ENCODE measurements at regions not wholly inside any gene's neighbourhood (a gene's known extent, or its start where the extent isn't known, plus 50 kb on each side); places are given as distances from the start of the nearest gene placed in this dataset.

- DNase-seq (ENCODE audit: low read depth in 2 of 2): no peak
Measured at GRCh38 chr5:61686491-61687257, 354.6 kb downstream of the ZSWIM6 start.

DNA sequence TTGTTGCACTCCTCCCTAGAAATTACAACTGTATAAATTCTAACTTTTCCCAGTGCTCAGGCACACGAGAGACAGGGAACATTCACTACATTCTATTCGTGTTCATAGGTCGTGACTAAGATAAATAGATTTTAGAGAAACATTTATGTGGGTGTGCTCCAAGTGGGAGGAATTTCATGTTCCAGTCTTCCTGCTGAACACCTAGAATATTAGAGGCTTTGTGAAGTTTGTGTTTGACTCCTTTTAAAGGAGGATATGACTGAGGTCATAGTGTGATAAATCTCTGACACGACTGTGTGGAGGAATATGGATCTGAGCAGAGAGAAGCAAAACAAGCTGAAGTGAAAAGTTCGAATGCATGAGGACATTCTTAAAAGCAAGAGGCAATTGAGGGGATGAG lies 355.3 kb downstream of the ZSWIM6 start:
- DNase-seq (ENCODE audit: low read depth in 2 of 2): no peak

GRCh38 chr5:61689153-61689846 lies 357.2 kb downstream of the ZSWIM6 start:
- DNase-seq (ENCODE audit: low read depth in 2 of 2): no peak

GRCh38 chr5:61697809-61698558 lies 365.9 kb downstream of the ZSWIM6 start:
- no peak for DNase-seq (ENCODE audit: low read depth in 2 of 2)

- DNase-seq (ENCODE audit: low read depth in 2 of 2): no peak
Measured at GRCh38 chr5:61701877-61702602, 370.0 kb downstream of the ZSWIM6 start.

DNA sequence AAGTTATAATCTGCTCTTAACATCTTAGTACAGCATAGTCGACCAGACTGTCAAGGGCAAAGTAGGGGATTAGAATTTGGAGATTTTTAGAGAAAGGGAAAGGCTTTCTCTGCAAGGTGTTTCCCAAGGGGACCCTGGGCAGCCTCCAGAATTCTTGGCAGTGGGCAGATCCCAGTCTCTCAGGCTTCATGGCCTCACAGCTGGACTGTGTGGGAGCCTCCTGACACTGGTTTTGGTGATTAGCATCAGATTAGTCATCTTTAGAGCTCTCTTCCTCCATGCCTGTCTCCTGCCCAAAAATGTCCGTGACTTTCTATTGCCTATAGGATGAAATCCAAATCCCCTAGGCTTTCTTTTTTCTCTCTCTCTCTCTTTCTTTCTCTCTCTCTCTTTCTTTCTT lies 370.7 kb downstream of the ZSWIM6 start:
- no peak for DNase-seq (ENCODE audit: low read depth in 2 of 2)

- no peak for DNase-seq (ENCODE audit: low read depth in 2 of 2)
Measured at GRCh38 chr5:61704289-61704688, 372.2 kb downstream of the ZSWIM6 start.

DNA sequence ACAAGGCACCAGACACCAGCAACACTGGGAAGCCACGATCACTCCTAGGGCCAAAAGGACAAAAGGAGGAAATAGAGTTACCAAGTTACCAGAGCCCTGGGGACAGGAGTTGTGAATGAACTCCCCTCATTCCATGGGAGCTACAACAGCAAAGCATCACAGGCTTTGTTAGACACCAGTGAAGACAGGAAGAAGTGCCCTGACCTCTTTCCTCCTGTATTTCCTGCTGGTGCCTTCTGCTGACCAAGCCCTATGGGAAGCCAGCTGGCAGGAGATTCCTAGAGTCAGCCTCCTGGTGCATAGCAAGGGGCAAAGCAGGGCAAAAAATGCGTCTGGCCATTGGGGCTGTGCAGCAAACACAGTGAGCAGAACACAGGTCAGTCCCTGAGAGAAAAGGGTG lies 374.7 kb downstream of the ZSWIM6 start:
- no peak for DNase-seq (ENCODE audit: low read depth in 2 of 2)

GRCh38 chr5:61719124-61719523 lies 387.1 kb downstream of the ZSWIM6 start:
- no peak for DNase-seq (ENCODE audit: low read depth in 2 of 2)

DNA sequence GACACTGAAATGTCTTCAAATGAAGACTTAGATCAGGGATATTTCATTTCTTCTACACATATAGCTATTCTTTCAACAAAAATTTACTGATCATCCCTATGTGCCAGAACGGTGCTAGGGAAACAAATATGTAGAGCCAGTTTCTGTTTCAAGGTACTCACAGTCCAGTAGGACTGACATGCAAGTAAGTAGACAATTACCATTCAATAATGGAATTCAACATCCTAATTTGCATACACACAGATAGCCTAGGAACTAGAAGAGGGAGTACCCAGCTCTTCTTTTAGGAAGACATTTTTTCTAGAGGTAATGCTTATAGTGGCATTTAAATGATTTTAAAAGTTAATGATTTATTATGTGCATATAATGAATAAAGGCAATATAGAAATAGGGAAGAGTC lies 388.8 kb downstream of the ZSWIM6 start:
- no peak for DNase-seq (ENCODE audit: low read depth in 2 of 2)

- no peak for DNase-seq (ENCODE audit: low read depth in 2 of 2)
Measured at GRCh38 chr5:61724102-61724501, 392.0 kb downstream of the ZSWIM6 start.

DNA sequence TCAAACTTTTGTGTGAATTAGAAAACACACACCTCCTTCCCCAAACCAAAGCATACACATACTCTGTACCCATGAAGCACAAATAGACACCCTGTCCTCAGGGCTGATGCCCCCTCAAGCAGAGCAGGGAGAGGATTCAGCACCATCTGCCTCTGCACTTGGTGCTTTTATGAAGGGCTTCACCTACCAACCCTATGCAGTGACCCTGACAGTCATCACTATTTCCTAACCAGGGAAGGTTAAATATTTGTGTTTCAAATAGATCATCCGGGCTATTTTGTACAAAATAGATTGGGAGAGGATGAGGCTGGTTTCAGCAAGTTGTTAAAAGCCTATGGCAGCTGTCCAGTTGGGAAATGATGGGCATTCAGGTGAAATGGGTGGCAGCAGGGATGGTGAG lies 396.2 kb downstream of the ZSWIM6 start:
- no peak for DNase-seq (ENCODE audit: low read depth in 2 of 2)

- no peak for DNase-seq (ENCODE audit: low read depth in 2 of 2)
Measured at GRCh38 chr5:61730866-61731265, 398.8 kb downstream of the ZSWIM6 start.

DNA sequence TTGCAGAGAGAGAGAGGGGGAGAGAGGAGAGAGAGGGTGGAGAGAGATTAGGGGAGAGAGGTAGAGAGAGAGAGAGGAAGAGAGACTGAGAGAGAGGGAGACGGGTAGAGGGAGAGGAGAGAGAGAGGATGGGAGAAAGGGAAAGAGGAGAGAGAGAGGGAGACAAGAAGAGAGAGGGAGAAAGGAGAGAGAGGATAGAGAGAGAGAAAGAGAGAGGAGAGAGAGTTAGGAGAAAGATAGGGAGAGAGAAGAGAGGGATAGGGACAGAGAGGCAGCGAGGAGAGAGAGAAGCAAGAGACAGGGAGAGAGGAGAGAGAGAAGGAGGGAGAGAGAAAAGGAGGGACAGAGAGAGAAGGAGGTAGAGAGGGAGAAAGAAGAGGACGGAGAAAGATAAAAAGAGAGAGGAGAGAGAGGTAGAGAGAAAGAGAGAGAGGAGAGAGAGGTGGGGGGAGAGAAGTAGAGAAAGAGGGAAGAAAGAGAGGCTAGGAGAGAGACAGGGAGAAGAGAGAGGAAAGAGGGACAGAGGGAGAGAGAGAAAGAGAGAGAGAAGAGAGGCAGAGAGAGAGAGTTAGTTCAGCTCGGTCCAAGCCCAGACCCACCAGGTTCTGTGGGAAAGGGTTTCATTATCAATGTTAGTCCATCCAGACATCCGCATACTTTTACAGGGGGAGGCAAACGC lies 399.3 kb downstream of the ZSWIM6 start:
- DNase-seq (ENCODE audit: low read depth in 2 of 2): no peak

DNA sequence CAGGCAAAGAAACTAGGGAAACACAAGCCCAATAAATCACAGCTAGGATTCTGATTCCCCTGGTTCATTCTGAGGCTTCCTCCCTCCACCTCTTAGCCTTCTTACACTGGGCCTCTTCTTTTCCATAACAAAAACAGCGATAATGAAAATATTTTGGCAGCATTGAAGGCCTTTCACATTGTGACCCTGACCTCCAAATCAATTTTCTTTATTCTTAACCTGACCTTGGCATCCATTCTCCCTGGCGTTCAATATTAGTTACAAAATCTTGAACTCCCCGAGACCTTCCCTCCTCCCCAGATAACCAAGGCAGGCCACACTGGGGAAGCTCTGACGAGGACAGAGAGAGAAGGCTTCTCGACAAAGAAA lies 399.9 kb downstream of the ZSWIM6 start:
- no peak for DNase-seq (ENCODE audit: low read depth in 2 of 2)

DNA sequence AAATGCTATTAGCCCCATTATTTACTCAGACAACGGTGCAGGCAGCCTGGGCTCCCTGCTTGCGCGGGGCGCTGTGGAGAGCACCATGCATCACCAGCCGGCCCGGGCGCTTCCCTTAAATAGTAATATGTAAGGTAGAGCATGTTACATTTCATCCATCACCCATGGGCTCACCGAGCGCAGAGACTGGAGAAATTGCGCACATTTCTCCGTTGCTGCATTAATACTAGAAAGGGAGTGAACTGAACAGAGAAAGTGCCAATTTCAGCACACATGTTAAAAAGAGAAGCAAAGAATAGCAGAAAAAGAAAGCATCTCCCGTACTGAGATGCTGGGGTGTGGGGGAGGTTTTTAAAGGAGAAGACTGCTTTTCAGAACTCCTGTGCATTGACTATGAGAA lies 400.3 kb downstream of the ZSWIM6 start:
- DNase-seq (ENCODE audit: low read depth in 2 of 2): no peak

DNA sequence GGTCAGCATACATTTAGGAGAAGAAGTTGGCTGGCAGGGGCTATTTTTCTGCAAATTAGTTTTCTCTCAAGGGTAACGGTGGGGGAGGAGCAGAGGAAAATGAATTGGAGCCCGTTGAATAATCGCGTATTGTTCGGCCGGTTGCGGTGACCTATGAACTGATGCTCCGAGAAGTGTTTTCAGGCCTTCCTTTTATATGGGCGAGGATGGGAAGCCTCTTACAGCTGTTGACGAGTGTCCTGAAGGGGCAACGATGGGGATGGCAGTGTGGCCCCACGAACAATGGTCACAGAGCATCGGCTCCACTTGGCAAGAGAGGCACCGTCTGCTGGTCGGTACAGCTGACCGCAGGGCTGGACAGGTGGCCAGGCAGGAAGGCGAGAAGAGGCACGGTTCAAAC lies 400.7 kb downstream of the ZSWIM6 start:
- DNase-seq (ENCODE audit: low read depth in 2 of 2): no peak

- no peak for DNase-seq (ENCODE audit: low read depth in 2 of 2)
Measured at GRCh38 chr5:61734001-61734400, 401.9 kb downstream of the ZSWIM6 start.

- DNase-seq (ENCODE audit: low read depth in 2 of 2): no peak
Measured at GRCh38 chr5:61734966-61735365, 402.9 kb downstream of the ZSWIM6 start.

GRCh38 chr5:61735531-61735930 lies 403.5 kb downstream of the ZSWIM6 start:
- no peak for DNase-seq (ENCODE audit: low read depth in 2 of 2)

- DNase-seq (ENCODE audit: low read depth in 2 of 2): no peak
Measured at GRCh38 chr5:61735995-61736394, 403.9 kb downstream of the ZSWIM6 start.
